NCI-H2107 treated with DMSO at 0.1 percent for 48 hours (cell line): ENCODE measurements at regions not wholly inside any gene's neighbourhood (a gene's known extent, or its start where the extent isn't known, plus 50 kb on each side); places are given as distances from the start of the nearest gene placed in this dataset.
A peak's percentile ranks its signal among the peaks of the same experiment; 100 is the strongest.

Source experiments
- DNase-seq: peaks from one replicate; lab custom pipeline; 2025; ENCODE audit not compliant: unreplicated experiment; lab: John Stamatoyannopoulos, UW

GRCh38 chr6:169165561-169166300 lies 87.9 kb downstream of the THBS2 start:
- DNase-seq: peak; percentile 4

GRCh38 chr6:169164986-169165385 lies 88.7 kb downstream of the THBS2 start:
- no peak for DNase-seq

GRCh38 chr6:169164451-169164850 lies 89.2 kb downstream of the THBS2 start:
- no peak for DNase-seq

- DNase-seq: no peak
Measured at GRCh38 chr6:169163411-169163901, 90.2 kb downstream of the THBS2 start.

GRCh38 chr6:169162752-169163407 lies 90.8 kb downstream of the THBS2 start:
- DNase-seq: no peak

GRCh38 chr6:169162249-169162648 lies 91.4 kb downstream of the THBS2 start:
- no peak for DNase-seq

- no peak for DNase-seq
Measured at GRCh38 chr6:169161572-169162167, 92.0 kb downstream of the THBS2 start.

- no peak for DNase-seq
Measured at GRCh38 chr6:169160855-169161560, 92.6 kb downstream of the THBS2 start.

GRCh38 chr6:169160091-169160854 lies 93.4 kb downstream of the THBS2 start:
- DNase-seq: no peak

- no peak for DNase-seq
Measured at GRCh38 chr6:169159331-169159730, 94.3 kb downstream of the THBS2 start.

- DNase-seq: no peak
Measured at GRCh38 chr6:169158691-169159090, 95.0 kb downstream of the THBS2 start.

GRCh38 chr6:169158174-169158573 lies 95.5 kb downstream of the THBS2 start:
- no peak for DNase-seq

GRCh38 chr6:169157197-169158148 lies 96.2 kb downstream of the THBS2 start:
- no peak for DNase-seq

GRCh38 chr6:169156793-169157147 lies 96.9 kb downstream of the THBS2 start:
- DNase-seq: no peak

- DNase-seq: no peak
Measured at GRCh38 chr6:169156108-169156792, 97.4 kb downstream of the THBS2 start.

- no peak for DNase-seq
Measured at GRCh38 chr6:169155481-169155880, 98.2 kb downstream of the THBS2 start.

GRCh38 chr6:169153401-169153800 lies 100.2 kb downstream of the THBS2 start:
- no peak for DNase-seq

GRCh38 chr6:169146521-169146920 lies 107.1 kb downstream of the THBS2 start:
- no peak for DNase-seq

GRCh38 chr6:169145991-169146501 lies 107.6 kb downstream of the THBS2 start:
- no peak for DNase-seq
